SK-N-SH treated with all-trans-retinoic acid at 6 μM for 48 hours (cell line): ENCODE measurements at regions not wholly inside any gene's neighbourhood (a gene's known extent, or its start where the extent isn't known, plus 50 kb on each side); places are given as distances from the start of the nearest gene placed in this dataset.

Experiments used
- ATAC-seq: fragments of 200-7000 bp; cut with Tn5 transposase; 3 replicates; pipeline ENCODE4 v1.9.1; 2020; ENCODE audit warnings: mild to moderate bottlenecking, moderate library complexity
- BACH2 ChIP-seq: fragments of 250-450 bp; sonication (Bioruptor Pico); IDR thresholded peaks from 2 replicates; pipeline ENCODE4 v1.9.0; 2021; ENCODE audit warnings: mild to moderate bottlenecking, borderline replicate concordance
- CREB5 ChIP-seq: fragments of 250-450 bp; sonication (Bioruptor Pico); IDR thresholded peaks from 2 replicates; pipeline ENCODE4 v1.5.1; 2020; ENCODE audit warnings: low read depth, mild to moderate bottlenecking, moderate library complexity
- CSDC2 ChIP-seq: fragments of 250-450 bp; sonication (Bioruptor Pico); IDR thresholded peaks from 2 replicates; pipeline ENCODE4 v1.5.0; 2020; ENCODE audit warnings: mild to moderate bottlenecking, moderate library complexity
- ESRRG ChIP-seq: fragments of 250-450 bp; sonication (Bioruptor Pico); IDR thresholded peaks from 2 replicates; pipeline ENCODE4 v1.6.1; 2021; ENCODE audit warnings: mild to moderate bottlenecking
- GLIS3 ChIP-seq: fragments of 250-450 bp; sonication (Bioruptor Pico); IDR thresholded peaks from 2 replicates; pipeline ENCODE4 v1.5.0; 2020; ENCODE audit warnings: mild to moderate bottlenecking, moderate library complexity
- ISL1 ChIP-seq: fragments of 250-450 bp; sonication (Bioruptor Pico); IDR thresholded peaks from 2 replicates; pipeline ENCODE4 v2.1.2; 2022; ENCODE audit warnings: mild to moderate bottlenecking, moderate library complexity
- OSR1 ChIP-seq: fragments of 250-450 bp; sonication (Bioruptor Pico); IDR thresholded peaks from 2 replicates; pipeline ENCODE4 v1.8.0; 2022; ENCODE audit warnings: moderate library complexity, mild to moderate bottlenecking, inconsistent platforms
- PATZ1 ChIP-seq: fragments of 250-450 bp; sonication (Bioruptor Pico); IDR thresholded peaks from 2 replicates; pipeline ENCODE4 v1.8.0; 2020; ENCODE audit warnings: mild to moderate bottlenecking, moderate library complexity, borderline replicate concordance
- PPARA ChIP-seq: fragments of 250-450 bp; sonication (Bioruptor Pico); IDR thresholded peaks from 2 replicates; pipeline ENCODE4 v1.5.0; 2020; ENCODE audit warnings: mild to moderate bottlenecking, borderline replicate concordance
- SNAI2 ChIP-seq: fragments of 250-450 bp; sonication (Bioruptor Pico); IDR thresholded peaks from 2 replicates; pipeline ENCODE4 v1.5.0; 2020; ENCODE audit warnings: mild to moderate bottlenecking, moderate library complexity
- TCF4 ChIP-seq: fragments of 250-450 bp; sonication (Bioruptor Pico); IDR thresholded peaks from 2 replicates; pipeline ENCODE4 v1.8.0; 2021; ENCODE audit warnings: mild to moderate bottlenecking, moderate library complexity, borderline replicate concordance
- TOX ChIP-seq: fragments of 250-450 bp; sonication (Bioruptor Pico); IDR thresholded peaks from 2 replicates; pipeline ENCODE4 v1.8.0; 2021; ENCODE audit warnings: mild to moderate bottlenecking, moderate library complexity, borderline replicate concordance
- ZC3H10 ChIP-seq: fragments of 250-450 bp; sonication (Bioruptor Pico); IDR thresholded peaks from 2 replicates; pipeline ENCODE4 v1.5.1; 2021; ENCODE audit warnings: mild to moderate bottlenecking, moderate library complexity
- ZNF565 ChIP-seq: fragments of 450-650 bp; formaldehyde crosslinking; conservative IDR thresholded peaks from 2 replicates; pipeline ENCODE4 v1.5.0; 2020; ENCODE audit warnings: low read depth, mild to moderate bottlenecking, moderate library complexity
- ZNF8 ChIP-seq: fragments of 450-650 bp; formaldehyde crosslinking; IDR thresholded peaks from 2 replicates; pipeline ENCODE4 v1.5.0; 2020; ENCODE audit warnings: mild to moderate bottlenecking, moderate library complexity
- TF ChIP-seq, protein P1 (sequence below): fragments of 250-450 bp; sonication (Bioruptor Pico); IDR thresholded peaks from 2 replicates; pipeline ENCODE4 v1.8.0; 2021; ENCODE audit warnings: low read depth, mild to moderate bottlenecking, moderate library complexity, borderline replicate concordance
- TF ChIP-seq, protein P2 (sequence below): fragments of 250-450 bp; sonication (Bioruptor Pico); IDR thresholded peaks from 2 replicates; pipeline ENCODE4 v1.5.0; 2020; ENCODE audit warnings: mild to moderate bottlenecking, moderate library complexity

GRCh38 chr1:56329970-56330369 is 249.4 kb downstream of the PLPP3 start (continued):
- TF ChIP-seq, protein P1, sequence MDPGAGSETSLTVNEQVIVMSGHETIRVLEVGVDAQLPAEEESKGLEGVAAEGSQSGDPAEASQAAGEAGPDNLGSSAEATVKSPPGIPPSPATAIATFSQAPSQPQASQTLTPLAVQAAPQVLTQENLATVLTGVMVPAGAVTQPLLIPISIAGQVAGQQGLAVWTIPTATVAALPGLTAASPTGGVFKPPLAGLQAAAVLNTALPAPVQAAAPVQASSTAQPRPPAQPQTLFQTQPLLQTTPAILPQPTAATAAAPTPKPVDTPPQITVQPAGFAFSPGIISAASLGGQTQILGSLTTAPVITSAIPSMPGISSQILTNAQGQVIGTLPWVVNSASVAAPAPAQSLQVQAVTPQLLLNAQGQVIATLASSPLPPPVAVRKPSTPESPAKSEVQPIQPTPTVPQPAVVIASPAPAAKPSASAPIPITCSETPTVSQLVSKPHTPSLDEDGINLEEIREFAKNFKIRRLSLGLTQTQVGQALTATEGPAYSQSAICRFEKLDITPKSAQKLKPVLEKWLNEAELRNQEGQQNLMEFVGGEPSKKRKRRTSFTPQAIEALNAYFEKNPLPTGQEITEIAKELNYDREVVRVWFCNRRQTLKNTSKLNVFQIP = no peak

DNA sequence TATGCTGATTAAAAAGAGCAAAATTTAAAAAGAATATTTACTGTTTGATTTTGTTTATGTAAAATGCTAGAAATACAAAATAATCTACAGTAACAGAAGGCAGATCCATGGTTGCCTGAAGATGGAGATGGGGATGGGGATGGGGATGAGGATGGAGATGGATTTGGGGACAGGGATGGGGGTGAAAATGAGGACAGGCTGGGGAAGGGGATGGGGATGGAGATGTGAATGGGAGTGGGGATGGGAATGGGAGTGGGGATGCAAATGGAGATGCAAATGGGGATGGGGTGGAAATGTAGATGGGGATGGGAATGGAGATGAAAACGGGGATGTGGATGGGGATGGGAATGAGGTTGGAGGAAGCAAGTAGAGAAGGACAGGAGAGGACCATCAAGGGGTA is 252.2 kb downstream of the PLPP3 start:
- no peak for ATAC-seq
- TF ChIP-seq OSR1 (no peak), CSDC2 (CRISPR knock-in tag) (no peak), ESRRG (no peak), TCF4 (CRISPR knock-in tag) (no peak), CREB5 (CRISPR knock-in tag) (no peak), ZNF565 (CRISPR knock-in tag) (no peak), BACH2 (CRISPR knock-in tag) (no peak), PPARA (CRISPR knock-in tag) (no peak)
- TF ChIP-seq, protein P1 = no peak
- TF ChIP-seq, protein P2, sequence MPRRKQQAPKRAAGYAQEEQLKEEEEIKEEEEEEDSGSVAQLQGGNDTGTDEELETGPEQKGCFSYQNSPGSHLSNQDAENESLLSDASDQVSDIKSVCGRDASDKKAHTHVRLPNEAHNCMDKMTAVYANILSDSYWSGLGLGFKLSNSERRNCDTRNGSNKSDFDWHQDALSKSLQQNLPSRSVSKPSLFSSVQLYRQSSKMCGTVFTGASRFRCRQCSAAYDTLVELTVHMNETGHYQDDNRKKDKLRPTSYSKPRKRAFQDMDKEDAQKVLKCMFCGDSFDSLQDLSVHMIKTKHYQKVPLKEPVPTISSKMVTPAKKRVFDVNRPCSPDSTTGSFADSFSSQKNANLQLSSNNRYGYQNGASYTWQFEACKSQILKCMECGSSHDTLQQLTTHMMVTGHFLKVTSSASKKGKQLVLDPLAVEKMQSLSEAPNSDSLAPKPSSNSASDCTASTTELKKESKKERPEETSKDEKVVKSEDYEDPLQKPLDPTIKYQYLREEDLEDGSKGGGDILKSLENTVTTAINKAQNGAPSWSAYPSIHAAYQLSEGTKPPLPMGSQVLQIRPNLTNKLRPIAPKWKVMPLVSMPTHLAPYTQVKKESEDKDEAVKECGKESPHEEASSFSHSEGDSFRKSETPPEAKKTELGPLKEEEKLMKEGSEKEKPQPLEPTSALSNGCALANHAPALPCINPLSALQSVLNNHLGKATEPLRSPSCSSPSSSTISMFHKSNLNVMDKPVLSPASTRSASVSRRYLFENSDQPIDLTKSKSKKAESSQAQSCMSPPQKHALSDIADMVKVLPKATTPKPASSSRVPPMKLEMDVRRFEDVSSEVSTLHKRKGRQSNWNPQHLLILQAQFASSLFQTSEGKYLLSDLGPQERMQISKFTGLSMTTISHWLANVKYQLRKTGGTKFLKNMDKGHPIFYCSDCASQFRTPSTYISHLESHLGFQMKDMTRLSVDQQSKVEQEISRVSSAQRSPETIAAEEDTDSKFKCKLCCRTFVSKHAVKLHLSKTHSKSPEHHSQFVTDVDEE (CRISPR knock-in tag) = no peak

- ATAC-seq = peak; percentile 56
- TF ChIP-seq CSDC2 (CRISPR knock-in tag) (no peak), ISL1 (peak; percentile 14; the same call in 1 of the 2 replicates)
- TF ChIP-seq, protein P2 (CRISPR knock-in tag) = no peak
These were observed 253.3 kb downstream of the PLPP3 start for GRCh38 chr1:56326056-56326455.

DNA sequence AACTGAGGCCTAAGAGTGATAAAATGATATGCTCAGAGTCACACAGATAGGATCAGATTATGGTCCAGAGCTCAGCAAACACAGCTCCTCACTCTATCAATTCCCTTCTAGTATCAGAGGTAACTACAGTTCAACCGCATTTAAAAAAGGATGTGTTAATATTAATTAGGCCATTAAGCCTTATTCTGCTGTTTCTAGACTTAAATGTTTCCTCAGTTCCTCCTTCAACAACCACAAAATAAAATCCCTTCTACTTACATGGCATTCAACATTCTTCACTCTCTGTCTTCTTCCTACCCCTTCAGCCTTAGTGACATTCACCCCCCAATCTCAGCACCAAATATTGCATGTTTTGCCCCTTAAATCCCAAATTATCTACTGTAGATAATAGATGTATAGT is 254.9 kb downstream of the PLPP3 start:
- TF ChIP-seq TOX (CRISPR knock-in tag) (no peak), PATZ1 (no peak), CREB5 (CRISPR knock-in tag) (no peak), GLIS3 (CRISPR knock-in tag) (no peak), TCF4 (CRISPR knock-in tag) (no peak), ZNF565 (CRISPR knock-in tag) (no peak), OSR1 (no peak), ZC3H10 (no peak), SNAI2 (CRISPR knock-in tag) (no peak), ZNF8 (CRISPR knock-in tag) (no peak), ISL1 (no peak), CSDC2 (CRISPR knock-in tag) (no peak)
- TF ChIP-seq, protein P2 (CRISPR knock-in tag) = no peak
- TF ChIP-seq, all 23 proteins: peak for 0
- ATAC-seq = no peak
